Right forelimb (tissue), 1 donor: ENCODE measurements at regions not wholly inside any gene's neighbourhood (a gene's known extent, or its start where the extent isn't known, plus 50 kb on each side); places are given as distances from the start of the nearest gene placed in this dataset.
"Not testable (repeated sequence)": the region's sequence is repeated elsewhere in the genome, so short reads cannot be mapped to it uniquely, and the experiment has no call there.

Experiments
- DNase-seq: peaks from one replicate; pipeline ENCODE4 v3.0.0-alpha.2; 2018

GRCh38 chr5:169531631-169532030 is 51.9 kb upstream of the SPDL1 start:
- DNase-seq = no peak

- no peak for DNase-seq
These were observed 55.7 kb upstream of the SPDL1 start for GRCh38 chr5:169527863-169528262.

GRCh38 chr5:169527066-169527465 is 56.5 kb upstream of the SPDL1 start:
- no peak for DNase-seq

- no peak for DNase-seq
These were observed 60.7 kb upstream of the SPDL1 start for GRCh38 chr5:169522851-169523250.

- DNase-seq = no peak
These were observed 62.1 kb upstream of the SPDL1 start for GRCh38 chr5:169521366-169521983.

- DNase-seq = no peak
These were observed 64.2 kb upstream of the SPDL1 start for GRCh38 chr5:169519358-169519757.

- DNase-seq = not testable (repeated sequence)
These were observed 64.8 kb upstream of the SPDL1 start for GRCh38 chr5:169518779-169519178.

- DNase-seq = no peak
These were observed 71.2 kb upstream of the SPDL1 start for GRCh38 chr5:169512385-169512784.

GRCh38 chr5:169511708-169512107 is 71.9 kb upstream of the SPDL1 start:
- DNase-seq = no peak

- DNase-seq = no peak
These were observed 76.5 kb upstream of the SPDL1 start for GRCh38 chr5:169507051-169507450.

- DNase-seq = no peak
These were observed 79.7 kb upstream of the SPDL1 start for GRCh38 chr5:169503886-169504285.

- DNase-seq = no peak
These were observed 83.5 kb upstream of the SPDL1 start for GRCh38 chr5:169499990-169500505.

GRCh38 chr5:169496878-169497277 is 86.7 kb upstream of the SPDL1 start:
- no peak for DNase-seq

GRCh38 chr5:169494941-169495548 is 88.5 kb upstream of the SPDL1 start:
- no peak for DNase-seq

GRCh38 chr5:169494383-169494935 is 89.1 kb upstream of the SPDL1 start:
- no peak for DNase-seq

GRCh38 chr5:169474226-169474625 is 109.3 kb upstream of the SPDL1 start:
- no peak for DNase-seq

- DNase-seq = no peak
These were observed 111.0 kb upstream of the SPDL1 start for GRCh38 chr5:169472544-169472943.

- DNase-seq = no peak
These were observed 112.6 kb upstream of the SPDL1 start for GRCh38 chr5:169471021-169471420.

- DNase-seq = no peak
These were observed 116.4 kb upstream of the SPDL1 start for GRCh38 chr5:169467041-169467771.

- DNase-seq = no peak
These were observed 122.7 kb upstream of the SPDL1 start for GRCh38 chr5:169460896-169461295.

GRCh38 chr5:169460123-169460522 is 123.5 kb upstream of the SPDL1 start:
- DNase-seq = no peak

GRCh38 chr5:169458221-169458620 is 125.4 kb upstream of the SPDL1 start:
- DNase-seq = no peak

- DNase-seq = no peak
These were observed 133.1 kb upstream of the SPDL1 start for GRCh38 chr5:169450464-169450863.

- no peak for DNase-seq
These were observed 134.7 kb upstream of the SPDL1 start for GRCh38 chr5:169448826-169449225.
